ENCODE measurements at regions not wholly inside any gene's neighbourhood (a gene's known extent, or its start where the extent isn't known, plus 50 kb on each side); places are given as distances from the start of the nearest gene placed in this dataset.

GRCh38 chr15:92306663-92307062, 87.0 kb upstream of the ST8SIA2 start:
- no peak overlapping the region for H3K4me2 ChIP-seq (replicated peaks; ENCODE audit: extremely low read depth, low read length, poor library complexity, severe bottlenecking)
- no peak overlapping the region for H3K9ac ChIP-seq (ENCODE audit: insufficient read depth, low read length, poor library complexity, severe bottlenecking)
- no peak overlapping the region for H3K4me3 ChIP-seq (replicated peaks in 1 of 3; ENCODE audit: low read depth in 2 of 3, low read length in 3 of 3)
- intact Hi-C loops (cut with micrococcal nuclease), result no loop called here
- H3K36me3 ChIP-seq (replicated peaks in 1 of 2; ENCODE audit: control insufficient read depth in 1 of 2, insufficient read depth in 2 of 2, low read length in 2 of 2), result no peaks in the 10 kb centered on the region
- H3K9me3 ChIP-seq (replicated peaks in 1 of 2; ENCODE audit: control insufficient read depth in 1 of 2, insufficient read depth in 1 of 2, low read length in 2 of 2), result peaks cover 0 to under 1% of the 10 kb centered on the region in 2 donors
- peaks cover 6 to 12% (median 11%) of the 10 kb centered on the region in 3 donors for H3K27me3 Mint-ChIP-seq (ENCODE audit: low read depth in 3 of 3)
- H3K27ac Mint-ChIP-seq, result no peak overlapping the region
- H3K27ac ChIP-seq (ENCODE audit: low read depth in 1 of 2, low read length in 2 of 2), result no peak overlapping the region
- H3K36me3 Mint-ChIP-seq, result no peaks in the 10 kb centered on the region
- DNase-seq, result no peak
- H3K79me2 ChIP-seq (ENCODE audit: insufficient read depth, low read length), result no peaks in the 10 kb centered on the region
- TF ChIP-seq, protein P1, sequence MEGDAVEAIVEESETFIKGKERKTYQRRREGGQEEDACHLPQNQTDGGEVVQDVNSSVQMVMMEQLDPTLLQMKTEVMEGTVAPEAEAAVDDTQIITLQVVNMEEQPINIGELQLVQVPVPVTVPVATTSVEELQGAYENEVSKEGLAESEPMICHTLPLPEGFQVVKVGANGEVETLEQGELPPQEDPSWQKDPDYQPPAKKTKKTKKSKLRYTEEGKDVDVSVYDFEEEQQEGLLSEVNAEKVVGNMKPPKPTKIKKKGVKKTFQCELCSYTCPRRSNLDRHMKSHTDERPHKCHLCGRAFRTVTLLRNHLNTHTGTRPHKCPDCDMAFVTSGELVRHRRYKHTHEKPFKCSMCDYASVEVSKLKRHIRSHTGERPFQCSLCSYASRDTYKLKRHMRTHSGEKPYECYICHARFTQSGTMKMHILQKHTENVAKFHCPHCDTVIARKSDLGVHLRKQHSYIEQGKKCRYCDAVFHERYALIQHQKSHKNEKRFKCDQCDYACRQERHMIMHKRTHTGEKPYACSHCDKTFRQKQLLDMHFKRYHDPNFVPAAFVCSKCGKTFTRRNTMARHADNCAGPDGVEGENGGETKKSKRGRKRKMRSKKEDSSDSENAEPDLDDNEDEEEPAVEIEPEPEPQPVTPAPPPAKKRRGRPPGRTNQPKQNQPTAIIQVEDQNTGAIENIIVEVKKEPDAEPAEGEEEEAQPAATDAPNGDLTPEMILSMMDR (IDR thresholded peaks at IDR 0.05), result no peak
- H2AFZ ChIP-seq (ENCODE audit: insufficient read depth, low read depth, low read length, poor library complexity, severe bottlenecking), result no peak overlapping the region
- WGBS (ENCODE audit: insufficient coverage), result 15% methylated on average over 2 of the region's 4 CpGs
- H3K4me3 Mint-ChIP-seq, result no peak overlapping the region
- H3K4me1 ChIP-seq (ENCODE audit: control insufficient read depth in 1 of 2, insufficient read depth in 2 of 2, low read length in 2 of 2), result no peaks in the 10 kb centered on the region
- peaks cover 2% of the 10 kb centered on the region for H3K4me1 Mint-ChIP-seq
- peaks cover 5 to 12% of the 10 kb centered on the region in 2 donors for H3K27me3 ChIP-seq (ENCODE audit: control insufficient read depth in 2 of 2, insufficient read depth in 2 of 2, low read length in 2 of 2)
- no peaks in the 10 kb centered on the region for H4K20me1 ChIP-seq (ENCODE audit: insufficient read depth, low read length)
- peaks cover 0 to 6% (median 2%) of the 10 kb centered on the region in 7 donors for H3K9me3 Mint-ChIP-seq

DNA sequence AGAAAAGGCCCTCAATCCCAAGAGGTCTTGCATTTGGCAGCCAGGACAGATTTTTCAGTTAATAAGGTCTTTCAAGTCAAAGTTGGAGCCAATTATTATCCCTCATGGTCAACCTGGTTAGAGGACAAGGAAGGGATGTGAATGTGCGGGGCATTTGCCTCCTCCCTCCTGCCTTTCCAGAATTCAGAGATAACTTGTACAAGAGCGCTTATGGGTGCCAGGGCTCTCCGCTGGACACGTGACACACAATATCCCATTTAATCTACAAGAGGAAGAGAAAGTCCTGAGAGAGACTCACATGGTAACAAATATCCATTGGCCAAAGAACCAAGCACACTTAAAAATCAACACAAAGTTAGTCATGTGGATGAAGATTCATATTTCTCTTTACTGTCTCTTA, 78.5 kb upstream of the ST8SIA2 start:
- no peaks in the 10 kb centered on the region for H4K20me1 ChIP-seq (ENCODE audit: insufficient read depth, low read length)
- H3K27me3 Mint-ChIP-seq (ENCODE audit: low read depth in 3 of 3), result peaks cover 4 to 7% (median 6%) of the 10 kb centered on the region in 3 donors
- H3K9ac ChIP-seq (ENCODE audit: insufficient read depth, low read length, poor library complexity, severe bottlenecking), result no peak overlapping the region
- no peak overlapping the region for H3K27ac ChIP-seq (ENCODE audit: low read depth in 1 of 2, low read length in 2 of 2)
- H3K27ac Mint-ChIP-seq, result no peak overlapping the region
- intact Hi-C loops (cut with micrococcal nuclease), result no loop called here
- no peaks in the 10 kb centered on the region for H3K4me1 ChIP-seq (ENCODE audit: control insufficient read depth in 1 of 2, insufficient read depth in 2 of 2, low read length in 2 of 2)
- no peak for DNase-seq
- TF ChIP-seq, protein P1 (IDR thresholded peaks at IDR 0.05), result no peak
- H3K36me3 ChIP-seq (replicated peaks in 1 of 2; ENCODE audit: control insufficient read depth in 1 of 2, insufficient read depth in 2 of 2, low read length in 2 of 2), result no peaks in the 10 kb centered on the region
- H3K36me3 Mint-ChIP-seq, result no peaks in the 10 kb centered on the region
- no peaks in the 10 kb centered on the region for H3K27me3 ChIP-seq (ENCODE audit: control insufficient read depth in 2 of 2, insufficient read depth in 2 of 2, low read length in 2 of 2)
- H3K4me2 ChIP-seq (replicated peaks; ENCODE audit: extremely low read depth, low read length, poor library complexity, severe bottlenecking), result no peak overlapping the region
- H3K4me3 Mint-ChIP-seq, result no peak overlapping the region
- peaks cover 0 to 4% (median 0%) of the 10 kb centered on the region in 7 donors for H3K9me3 Mint-ChIP-seq
- no peaks in the 10 kb centered on the region for H3K4me1 Mint-ChIP-seq
- no peaks in the 10 kb centered on the region for H3K79me2 ChIP-seq (ENCODE audit: insufficient read depth, low read length)
- no CpG with 5 or more reads among the region's 4 CpGs for WGBS (ENCODE audit: insufficient coverage)
- no peak overlapping the region for H3K4me3 ChIP-seq (replicated peaks in 1 of 3; ENCODE audit: low read depth in 2 of 3, low read length in 3 of 3)
- H3K9me3 ChIP-seq (replicated peaks in 1 of 2; ENCODE audit: control insufficient read depth in 1 of 2, insufficient read depth in 1 of 2, low read length in 2 of 2), result no peaks in the 10 kb centered on the region
- no peak overlapping the region for H2AFZ ChIP-seq (ENCODE audit: insufficient read depth, low read depth, low read length, poor library complexity, severe bottlenecking)

All from CD14-positive monocyte (primary cell).